Panc1 (cell line): ENCODE measurements at regions not wholly inside any gene's neighbourhood (a gene's known extent, or its start where the extent isn't known, plus 50 kb on each side); places are given as distances from the start of the nearest gene placed in this dataset.

ENCODE experiments used
- ATAC-seq: fragments of 200-7000 bp; cut with Tn5 transposase; 2 replicates; pipeline ENCODE4 v1.9.1; 2020; ENCODE audit warnings: mild to moderate bottlenecking, moderate library complexity
- BruUV-seq: library from RNA; stranded (reverse); fragments of 400-500 nt; replicated peaks from 2 replicates; lab custom pipeline; 2021; lab: Mats Ljungman, UMichigan
- CTCF ChIA-PET: fragments of 300-600 bp; sonication (Branson Sonifier 250); formaldehyde crosslinking; loops from one replicate; lab custom pipeline; 2022; ENCODE audit warnings: antibody characterized with exemption; lab: Charles Lee
- POLR2A ChIA-PET: fragments of 300-600 bp; sonication (Branson Sonifier 250); formaldehyde crosslinking; loops from one replicate; lab custom pipeline; 2022; ENCODE audit warnings: antibody characterized with exemption; lab: Charles Lee
- DNase-seq: peaks from one replicate; pipeline ENCODE4 v3.0.0-alpha.2; 2010; ENCODE audit warnings: low read depth, low spot score
- H3K27ac ChIP-seq: 2 replicates; pipeline ENCODE4 v1.5.1; 2011; ENCODE audit warnings: mild to moderate bottlenecking, low read length, inconsistent platforms
- H3K27me3 ChIP-seq: fragments of 200-500 bp; sonication (Bioruptor generic); 2 replicates; pipeline ENCODE4 v1.6.0; 2014; ENCODE audit warnings: low read length, inconsistent platforms; ENCODE audit not compliant: control insufficient read depth, insufficient read depth
- H3K36me3 ChIP-seq: fragments of 200-500 bp; sonication (Bioruptor generic); 2 replicates; pipeline ENCODE4 v1.5.1; 2014; ENCODE audit warnings: inconsistent platforms, mild to moderate bottlenecking, low read length, moderate library complexity; ENCODE audit not compliant: control insufficient read depth, insufficient read depth
- H3K4me1 ChIP-seq: 2 replicates; pipeline ENCODE4 v1.5.1; 2011; ENCODE audit warnings: inconsistent platforms, mild to moderate bottlenecking, low read length, moderate library complexity; ENCODE audit not compliant: control insufficient read depth, insufficient read depth
- H3K4me3 ChIP-seq, 2 experiments: 2 replicates each; pipeline ENCODE4 v1.5.1; 2011 to 2012; ENCODE audit warnings: low read depth in 2 of 2, low read length in 2 of 2, mild to moderate bottlenecking in 2 of 2, inconsistent platforms in 1 of 2, moderate library complexity in 1 of 2
- H3K9me3 ChIP-seq: fragments of 200-500 bp; sonication (Bioruptor generic); 2 replicates; pipeline ENCODE4 v1.5.1; 2014; ENCODE audit warnings: low read depth, mild to moderate bottlenecking, inconsistent platforms, low read length, moderate library complexity; ENCODE audit not compliant: control insufficient read depth, insufficient read depth
- POLR2AphosphoS5 ChIP-seq: IDR thresholded peaks from 2 replicates; pipeline ENCODE4 v1.6.1; 2012; ENCODE audit warnings: mild to moderate bottlenecking, low read depth, low read length, moderate library complexity
- SIN3A ChIP-seq: IDR thresholded peaks from 2 replicates; pipeline ENCODE4 v1.6.1; 2012; ENCODE audit warnings: low read depth, mild to moderate bottlenecking, low read length, moderate library complexity, borderline replicate concordance; ENCODE audit not compliant: insufficient read depth
- TCF7L2 ChIP-seq: IDR thresholded peaks from 2 replicates; pipeline ENCODE4 v1.6.1; 2011; ENCODE audit warnings: mild to moderate bottlenecking, low read depth, low read length, inconsistent platforms
- in situ Hi-C: cut with HindIII; loops from 2 replicates; pipeline ENCODE4 v1.10.0; 2016; ENCODE audit warnings: low sequenced_read_pairs, low pct_unique_long_range_greater_than_20kb
- intact Hi-C: fragments of 100-400 bp; cut with micrococcal nuclease; formaldehyde crosslinking; loops from one replicate; pipeline ENCODE4 v1.10.0; 2022; ENCODE audit not compliant: unreplicated experiment
- TF ChIP-seq, protein P1 (sequence below): fragments of 450-650 bp; IDR thresholded peaks from 2 replicates; pipeline ENCODE4 v1.5.1; 2017; ENCODE audit warnings: mild to moderate bottlenecking
- TF ChIP-seq, protein P2 (sequence below), 2 experiments: IDR thresholded peaks; 2 replicates each; pipeline ENCODE4 v1.6.1; 2011 to 2012; ENCODE audit warnings: low read depth in 2 of 2, control low read depth in 1 of 2, low read length in 1 of 2, mild to moderate bottlenecking in 1 of 2, moderate library complexity in 1 of 2; ENCODE audit not compliant: insufficient read depth in 1 of 2

GRCh38 chr1:238115852-238116251 lies 225.1 kb upstream of the ZP4 start:
- BruUV-seq: no TSS peak
- CTCF ChIA-PET: no interaction called here
- in situ Hi-C loops: no loop called here

DNA sequence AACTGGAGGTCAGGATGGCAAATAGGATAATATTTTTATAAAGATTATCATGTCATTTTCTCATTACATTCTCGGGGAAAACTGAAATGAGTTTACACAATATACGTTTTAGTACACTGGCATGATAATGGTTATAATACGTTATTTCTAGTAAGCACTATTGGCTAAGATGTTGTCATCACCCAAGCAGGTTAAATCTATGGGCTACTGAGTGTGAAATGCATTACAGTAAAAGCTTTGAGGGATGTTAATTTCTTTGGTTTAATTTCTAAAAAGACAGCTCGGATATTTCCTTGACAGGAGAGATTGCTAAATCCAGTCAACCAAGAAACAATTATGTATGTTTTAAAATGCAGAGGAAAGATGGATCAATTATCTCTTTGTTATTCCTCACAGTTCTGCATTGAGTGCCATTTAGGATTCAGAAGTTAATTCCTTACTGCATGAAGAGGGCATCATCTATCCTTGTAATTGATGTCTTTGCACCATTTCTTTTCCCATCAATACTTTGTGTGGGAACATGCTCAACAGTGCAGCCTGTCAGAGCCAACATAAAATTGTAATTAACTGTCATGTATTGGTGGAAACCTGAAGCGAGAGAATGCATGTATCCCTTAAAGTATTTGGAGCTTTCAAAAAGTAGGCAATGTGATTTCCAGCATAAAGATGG lies 222.4 kb upstream of the ZP4 start:
- no peak overlapping the region for H3K27ac ChIP-seq
- BruUV-seq: no TSS peak
- no peak overlapping the region for H3K4me3 ChIP-seq
- ChIA-PET CTCF (no interaction called here), POLR2A (no interaction called here)
- intact Hi-C loops (no loop called here), in situ Hi-C loops (no loop called here)
- H3K36me3 ChIP-seq: no peaks in the 10 kb centered on the region
- H3K4me1 ChIP-seq: no peaks in the 10 kb centered on the region
- no peaks in the 10 kb centered on the region for H3K27me3 ChIP-seq
- TF ChIP-seq TCF7L2 (no peak), SIN3A (no peak), POLR2AphosphoS5 (no peak)
- TF ChIP-seq, protein P1, sequence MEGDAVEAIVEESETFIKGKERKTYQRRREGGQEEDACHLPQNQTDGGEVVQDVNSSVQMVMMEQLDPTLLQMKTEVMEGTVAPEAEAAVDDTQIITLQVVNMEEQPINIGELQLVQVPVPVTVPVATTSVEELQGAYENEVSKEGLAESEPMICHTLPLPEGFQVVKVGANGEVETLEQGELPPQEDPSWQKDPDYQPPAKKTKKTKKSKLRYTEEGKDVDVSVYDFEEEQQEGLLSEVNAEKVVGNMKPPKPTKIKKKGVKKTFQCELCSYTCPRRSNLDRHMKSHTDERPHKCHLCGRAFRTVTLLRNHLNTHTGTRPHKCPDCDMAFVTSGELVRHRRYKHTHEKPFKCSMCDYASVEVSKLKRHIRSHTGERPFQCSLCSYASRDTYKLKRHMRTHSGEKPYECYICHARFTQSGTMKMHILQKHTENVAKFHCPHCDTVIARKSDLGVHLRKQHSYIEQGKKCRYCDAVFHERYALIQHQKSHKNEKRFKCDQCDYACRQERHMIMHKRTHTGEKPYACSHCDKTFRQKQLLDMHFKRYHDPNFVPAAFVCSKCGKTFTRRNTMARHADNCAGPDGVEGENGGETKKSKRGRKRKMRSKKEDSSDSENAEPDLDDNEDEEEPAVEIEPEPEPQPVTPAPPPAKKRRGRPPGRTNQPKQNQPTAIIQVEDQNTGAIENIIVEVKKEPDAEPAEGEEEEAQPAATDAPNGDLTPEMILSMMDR: no peak
- TF ChIP-seq, protein P2, sequence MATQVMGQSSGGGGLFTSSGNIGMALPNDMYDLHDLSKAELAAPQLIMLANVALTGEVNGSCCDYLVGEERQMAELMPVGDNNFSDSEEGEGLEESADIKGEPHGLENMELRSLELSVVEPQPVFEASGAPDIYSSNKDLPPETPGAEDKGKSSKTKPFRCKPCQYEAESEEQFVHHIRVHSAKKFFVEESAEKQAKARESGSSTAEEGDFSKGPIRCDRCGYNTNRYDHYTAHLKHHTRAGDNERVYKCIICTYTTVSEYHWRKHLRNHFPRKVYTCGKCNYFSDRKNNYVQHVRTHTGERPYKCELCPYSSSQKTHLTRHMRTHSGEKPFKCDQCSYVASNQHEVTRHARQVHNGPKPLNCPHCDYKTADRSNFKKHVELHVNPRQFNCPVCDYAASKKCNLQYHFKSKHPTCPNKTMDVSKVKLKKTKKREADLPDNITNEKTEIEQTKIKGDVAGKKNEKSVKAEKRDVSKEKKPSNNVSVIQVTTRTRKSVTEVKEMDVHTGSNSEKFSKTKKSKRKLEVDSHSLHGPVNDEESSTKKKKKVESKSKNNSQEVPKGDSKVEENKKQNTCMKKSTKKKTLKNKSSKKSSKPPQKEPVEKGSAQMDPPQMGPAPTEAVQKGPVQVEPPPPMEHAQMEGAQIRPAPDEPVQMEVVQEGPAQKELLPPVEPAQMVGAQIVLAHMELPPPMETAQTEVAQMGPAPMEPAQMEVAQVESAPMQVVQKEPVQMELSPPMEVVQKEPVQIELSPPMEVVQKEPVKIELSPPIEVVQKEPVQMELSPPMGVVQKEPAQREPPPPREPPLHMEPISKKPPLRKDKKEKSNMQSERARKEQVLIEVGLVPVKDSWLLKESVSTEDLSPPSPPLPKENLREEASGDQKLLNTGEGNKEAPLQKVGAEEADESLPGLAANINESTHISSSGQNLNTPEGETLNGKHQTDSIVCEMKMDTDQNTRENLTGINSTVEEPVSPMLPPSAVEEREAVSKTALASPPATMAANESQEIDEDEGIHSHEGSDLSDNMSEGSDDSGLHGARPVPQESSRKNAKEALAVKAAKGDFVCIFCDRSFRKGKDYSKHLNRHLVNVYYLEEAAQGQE (IDR thresholded peaks at IDR 0.05; ENCODE audit: insufficient read depth in 1 of 2, low read depth in 2 of 2, low read length in 1 of 2): no peak
- H3K9me3 ChIP-seq: no peaks in the 10 kb centered on the region
- ATAC-seq: no peak
- no peak for DNase-seq

More at GRCh38 chr1:238115852-238116251, 225.1 kb upstream of the ZP4 start:
- Histone ChIP-seq H3K36me3 (no peaks in the 10 kb centered on the region), H3K27ac (no peak overlapping the region), H3K4me3 (no peak overlapping the region), H3K9me3 (no peaks in the 10 kb centered on the region), H3K4me1 (no peaks in the 10 kb centered on the region), H3K27me3 (no peaks in the 10 kb centered on the region)
- ATAC-seq (no peak), DNase-seq (no peak)
- intact Hi-C loops: no loop called here
- POLR2A ChIA-PET: no interaction called here
- TF ChIP-seq, protein P2 (IDR thresholded peaks at IDR 0.05; ENCODE audit: insufficient read depth in 1 of 2, low read depth in 2 of 2, low read length in 1 of 2): no peak
